ENCODE measurements at regions not wholly inside any gene's neighbourhood (a gene's known extent, or its start where the extent isn't known, plus 50 kb on each side); places are given as distances from the start of the nearest gene placed in this dataset.

GRCh38 chr5:26181582-26181981, 856.8 kb downstream of the CDH9 start:
- no peak for TF ChIP-seq CTCF (IDR thresholded peaks at IDR 0.05)
- TF ChIP-seq POLR2A (IDR thresholded peaks at IDR 0.05): no peak

Data from heart left ventricle (tissue), 13 donors.